ENCODE measurements at regions not wholly inside any gene's neighbourhood (a gene's known extent, or its start where the extent isn't known, plus 50 kb on each side); places are given as distances from the start of the nearest gene placed in this dataset.

- no peak overlapping the region for H3K4me3 ChIP-seq
These were observed 343.4 kb upstream of the USP24 start for GRCh38 chr1:55558515-55558914.

GRCh38 chr1:55555956-55556725, 341.0 kb upstream of the USP24 start:
- Histone ChIP-seq H3K27me3 (no peaks in the 10 kb centered on the region), H3K4me1 (peaks cover 0 to 11% (median 0%) of the 10 kb centered on the region in 3 donors), H3K4me3 (no peak overlapping the region), H3K36me3 (no peaks in the 10 kb centered on the region), H3K27ac (no peak overlapping the region), H3K9me3 (no peaks in the 10 kb centered on the region)
- TF ChIP-seq CTCF (IDR thresholded peaks at IDR 0.05) (no peak), POLR2A (IDR thresholded peaks at IDR 0.05) (no peak)
- intact Hi-C loops (cut with DNase I) = no loop called here
- no peak for DNase-seq
- 83 to 88% methylated on average over 9 of the region's 10 CpGs for WGBS, 2 donors

More at GRCh38 chr1:55558515-55558914, 343.4 kb upstream of the USP24 start:
- peaks cover 0 to 11% (median 0%) of the 10 kb centered on the region in 3 donors for H3K4me1 ChIP-seq
- intact Hi-C loops (cut with DNase I) = no loop called here
- no peak overlapping the region for H3K27ac ChIP-seq
- no peaks in the 10 kb centered on the region for H3K36me3 ChIP-seq
- TF ChIP-seq CTCF (IDR thresholded peaks at IDR 0.05) (no peak), POLR2A (IDR thresholded peaks at IDR 0.05) (no peak)
- H3K9me3 ChIP-seq = no peaks in the 10 kb centered on the region
- no peak for DNase-seq
- 90 to 100% methylated on average over 2 of the region's 3 CpGs for WGBS, 2 donors
- no peaks in the 10 kb centered on the region for H3K27me3 ChIP-seq

GRCh38 chr1:55554611-55555010, 339.4 kb upstream of the USP24 start:
- Histone ChIP-seq H3K36me3 (no peaks in the 10 kb centered on the region), H3K4me3 (no peak overlapping the region), H3K27me3 (no peaks in the 10 kb centered on the region), H3K27ac (no peak overlapping the region), H3K9me3 (no peaks in the 10 kb centered on the region), H3K4me1 (peaks cover 0 to 4% (median 0%) of the 10 kb centered on the region in 3 donors)
- WGBS, 2 donors = 76 to 83% methylated on average over 3 of the region's 3 CpGs
- DNase-seq = no peak
- intact Hi-C loops (cut with DNase I) = no loop called here
- TF ChIP-seq POLR2A (IDR thresholded peaks at IDR 0.05) (no peak), CTCF (IDR thresholded peaks at IDR 0.05) (no peak)

GRCh38 chr1:55552636-55553035, 337.5 kb upstream of the USP24 start:
- Histone ChIP-seq H3K36me3 (no peaks in the 10 kb centered on the region), H3K4me1 (no peaks in the 10 kb centered on the region), H3K4me3 (no peak overlapping the region), H3K27ac (no peak overlapping the region), H3K27me3 (no peaks in the 10 kb centered on the region), H3K9me3 (no peaks in the 10 kb centered on the region)
- TF ChIP-seq POLR2A (IDR thresholded peaks at IDR 0.05) = no peak
- no peak for TF ChIP-seq CTCF (IDR thresholded peaks at IDR 0.05)
- DNase-seq = no peak
- intact Hi-C loops (cut with DNase I) = no loop called here
- 91 to 97% methylated on average over 3 of the region's 3 CpGs for WGBS, 2 donors

GRCh38 chr1:55547405-55547804, 332.2 kb upstream of the USP24 start:
- H3K4me1 ChIP-seq = no peaks in the 10 kb centered on the region
- H3K9me3 ChIP-seq = no peaks in the 10 kb centered on the region
- no peak overlapping the region for H3K4me3 ChIP-seq
- 88 to 90% methylated on average over 6 of the region's 6 CpGs for WGBS, 2 donors
- intact Hi-C loops (cut with DNase I) = no loop called here
- no peak for TF ChIP-seq POLR2A (IDR thresholded peaks at IDR 0.05)
- no peak for TF ChIP-seq CTCF (IDR thresholded peaks at IDR 0.05)
- H3K36me3 ChIP-seq = no peaks in the 10 kb centered on the region
- DNase-seq = no peak
- no peak overlapping the region for H3K27ac ChIP-seq
- no peaks in the 10 kb centered on the region for H3K27me3 ChIP-seq
